ENCODE measurements at regions not wholly inside any gene's neighbourhood (a gene's known extent, or its start where the extent isn't known, plus 50 kb on each side); places are given as distances from the start of the nearest gene placed in this dataset.

GRCh38 chr16:80366023-80366422, 174.8 kb upstream of the DYNLRB2 start:
- FAIRE-seq (no peak), DNase-seq (no peak)
- Histone ChIP-seq H3K9me3 (ENCODE audit: control insufficient read depth in 2 of 2, insufficient read depth in 1 of 2, low read depth in 1 of 2, low read length in 1 of 2) (no peaks in the 10 kb centered on the region), H3K36me3 (ENCODE audit: control insufficient read depth in 3 of 3, insufficient read depth in 2 of 3, low read depth in 1 of 3, low read length in 3 of 3) (no peaks in the 10 kb centered on the region), H3K27me3 (ENCODE audit: control insufficient read depth in 3 of 3, insufficient read depth in 3 of 3, low read length in 3 of 3) (no peaks in the 10 kb centered on the region), H3K4me1 (ENCODE audit: control insufficient read depth in 3 of 3, insufficient read depth in 2 of 3, low read depth in 1 of 3, low read length in 2 of 3) (no peaks in the 10 kb centered on the region), H3K27ac (ENCODE audit: low read depth in 1 of 3, low read length in 2 of 3) (no peak overlapping the region), H3K4me3 (ENCODE audit: low read depth in 1 of 3, low read length in 3 of 3) (no peak overlapping the region)
- WGBS, 3 donors: 75 to 83% (median 81%) methylated on average over 10 of the region's 10 CpGs

GRCh38 chr16:80362816-80363215, 178.0 kb upstream of the DYNLRB2 start:
- no peaks in the 10 kb centered on the region for H3K9me3 ChIP-seq (ENCODE audit: control insufficient read depth in 2 of 2, insufficient read depth in 1 of 2, low read depth in 1 of 2, low read length in 1 of 2)
- no peaks in the 10 kb centered on the region for H3K36me3 ChIP-seq (ENCODE audit: control insufficient read depth in 3 of 3, insufficient read depth in 2 of 3, low read depth in 1 of 3, low read length in 3 of 3)
- H3K4me3 ChIP-seq (ENCODE audit: low read depth in 1 of 3, low read length in 3 of 3): no peak overlapping the region
- no peaks in the 10 kb centered on the region for H3K27me3 ChIP-seq (ENCODE audit: control insufficient read depth in 3 of 3, insufficient read depth in 3 of 3, low read length in 3 of 3)
- FAIRE-seq (no peak), DNase-seq (no peak)
- 90 to 92% (median 91%) methylated on average over 3 of the region's 3 CpGs for WGBS, 3 donors
- no peaks in the 10 kb centered on the region for H3K4me1 ChIP-seq (ENCODE audit: control insufficient read depth in 3 of 3, insufficient read depth in 2 of 3, low read depth in 1 of 3, low read length in 2 of 3)
- no peak overlapping the region for H3K27ac ChIP-seq (ENCODE audit: low read depth in 1 of 3, low read length in 2 of 3)

GRCh38 chr16:80356365-80356764, 184.4 kb upstream of the DYNLRB2 start:
- 81 to 95% (median 88%) methylated on average over 8 to 9 of the region's 9 CpGs for WGBS, 3 donors
- Histone ChIP-seq H3K27ac (ENCODE audit: low read depth in 1 of 3, low read length in 2 of 3) (no peak overlapping the region), H3K4me3 (ENCODE audit: low read depth in 1 of 3, low read length in 3 of 3) (no peak overlapping the region), H3K27me3 (ENCODE audit: control insufficient read depth in 3 of 3, insufficient read depth in 3 of 3, low read length in 3 of 3) (no peaks in the 10 kb centered on the region), H3K9me3 (ENCODE audit: control insufficient read depth in 2 of 2, insufficient read depth in 1 of 2, low read depth in 1 of 2, low read length in 1 of 2) (no peaks in the 10 kb centered on the region), H3K36me3 (ENCODE audit: control insufficient read depth in 3 of 3, insufficient read depth in 2 of 3, low read depth in 1 of 3, low read length in 3 of 3) (no peaks in the 10 kb centered on the region), H3K4me1 (ENCODE audit: control insufficient read depth in 3 of 3, insufficient read depth in 2 of 3, low read depth in 1 of 3, low read length in 2 of 3) (no peaks in the 10 kb centered on the region)
- DNase-seq (no peak), FAIRE-seq (no peak)

- H3K27ac ChIP-seq (ENCODE audit: low read depth in 1 of 3, low read length in 2 of 3): no peak overlapping the region
- H3K36me3 ChIP-seq (ENCODE audit: control insufficient read depth in 3 of 3, insufficient read depth in 2 of 3, low read depth in 1 of 3, low read length in 3 of 3): no peaks in the 10 kb centered on the region
- no peak for FAIRE-seq
- WGBS, 3 donors: 81 to 94% (median 93%) methylated on average over 1 of the region's 1 CpG
- no peak overlapping the region for H3K4me3 ChIP-seq (ENCODE audit: low read depth in 1 of 3, low read length in 3 of 3)
- no peaks in the 10 kb centered on the region for H3K4me1 ChIP-seq (ENCODE audit: control insufficient read depth in 3 of 3, insufficient read depth in 2 of 3, low read depth in 1 of 3, low read length in 2 of 3)
- no peaks in the 10 kb centered on the region for H3K9me3 ChIP-seq (ENCODE audit: control insufficient read depth in 2 of 2, insufficient read depth in 1 of 2, low read depth in 1 of 2, low read length in 1 of 2)
- no peak for DNase-seq
- no peaks in the 10 kb centered on the region for H3K27me3 ChIP-seq (ENCODE audit: control insufficient read depth in 3 of 3, insufficient read depth in 3 of 3, low read length in 3 of 3)
These were observed 185.5 kb upstream of the DYNLRB2 start for GRCh38 chr16:80355335-80355734.

GRCh38 chr16:80350061-80350460, 190.7 kb upstream of the DYNLRB2 start:
- H3K9me3 ChIP-seq (ENCODE audit: control insufficient read depth in 2 of 2, insufficient read depth in 1 of 2, low read depth in 1 of 2, low read length in 1 of 2): peaks cover 0 to 4% of the 10 kb centered on the region in 2 donors
- DNase-seq (peak in 1 of 2 donors; percentile 56), FAIRE-seq (no peak)
- H3K4me3 ChIP-seq (ENCODE audit: low read depth in 1 of 3, low read length in 3 of 3): no peak overlapping the region
- no peaks in the 10 kb centered on the region for H3K36me3 ChIP-seq (ENCODE audit: control insufficient read depth in 3 of 3, insufficient read depth in 2 of 3, low read depth in 1 of 3, low read length in 3 of 3)
- H3K27ac ChIP-seq (ENCODE audit: low read depth in 1 of 3, low read length in 2 of 3): no peak overlapping the region
- no peaks in the 10 kb centered on the region for H3K4me1 ChIP-seq (ENCODE audit: control insufficient read depth in 3 of 3, insufficient read depth in 2 of 3, low read depth in 1 of 3, low read length in 2 of 3)
- H3K27me3 ChIP-seq (ENCODE audit: control insufficient read depth in 3 of 3, insufficient read depth in 3 of 3, low read length in 3 of 3): no peaks in the 10 kb centered on the region
- WGBS, 3 donors: 14 to 54% (median 29%) methylated on average over 3 of the region's 3 CpGs

- FAIRE-seq (no peak), DNase-seq (no peak)
- H3K27me3 ChIP-seq (ENCODE audit: control insufficient read depth in 3 of 3, insufficient read depth in 3 of 3, low read length in 3 of 3): no peaks in the 10 kb centered on the region
- no peak overlapping the region for H3K4me3 ChIP-seq (ENCODE audit: low read depth in 1 of 3, low read length in 3 of 3)
- no peaks in the 10 kb centered on the region for H3K4me1 ChIP-seq (ENCODE audit: control insufficient read depth in 3 of 3, insufficient read depth in 2 of 3, low read depth in 1 of 3, low read length in 2 of 3)
- H3K27ac ChIP-seq (ENCODE audit: low read depth in 1 of 3, low read length in 2 of 3): no peak overlapping the region
- no peaks in the 10 kb centered on the region for H3K36me3 ChIP-seq (ENCODE audit: control insufficient read depth in 3 of 3, insufficient read depth in 2 of 3, low read depth in 1 of 3, low read length in 3 of 3)
- peaks cover 0 to 4% of the 10 kb centered on the region in 2 donors for H3K9me3 ChIP-seq (ENCODE audit: control insufficient read depth in 2 of 2, insufficient read depth in 1 of 2, low read depth in 1 of 2, low read length in 1 of 2)
- 18 to 63% (median 37%) methylated on average over 3 of the region's 3 CpGs for WGBS, 3 donors
These were observed 192.9 kb upstream of the DYNLRB2 start for GRCh38 chr16:80347900-80348299.

- peaks cover 0 to 4% of the 10 kb centered on the region in 2 donors for H3K9me3 ChIP-seq (ENCODE audit: control insufficient read depth in 2 of 2, insufficient read depth in 1 of 2, low read depth in 1 of 2, low read length in 1 of 2)
- DNase-seq (no peak), FAIRE-seq (no peak)
- no peaks in the 10 kb centered on the region for H3K4me1 ChIP-seq (ENCODE audit: control insufficient read depth in 3 of 3, insufficient read depth in 2 of 3, low read depth in 1 of 3, low read length in 2 of 3)
- no peak overlapping the region for H3K4me3 ChIP-seq (ENCODE audit: low read depth in 1 of 3, low read length in 3 of 3)
- H3K36me3 ChIP-seq (ENCODE audit: control insufficient read depth in 3 of 3, insufficient read depth in 2 of 3, low read depth in 1 of 3, low read length in 3 of 3): no peaks in the 10 kb centered on the region
- H3K27ac ChIP-seq (ENCODE audit: low read depth in 1 of 3, low read length in 2 of 3): no peak overlapping the region
- 72 to 88% (median 86%) methylated on average over 3 of the region's 3 CpGs for WGBS, 3 donors
- H3K27me3 ChIP-seq (ENCODE audit: control insufficient read depth in 3 of 3, insufficient read depth in 3 of 3, low read length in 3 of 3): no peaks in the 10 kb centered on the region
These were observed 193.8 kb upstream of the DYNLRB2 start for GRCh38 chr16:80347002-80347401.

- FAIRE-seq: no peak
- WGBS, 3 donors: 65 to 83% (median 68%) methylated on average over 6 of the region's 6 CpGs
These were observed 194.6 kb upstream of the DYNLRB2 start for GRCh38 chr16:80346111-80346632.

GRCh38 chr16:80345701-80346100, 195.1 kb upstream of the DYNLRB2 start:
- H3K4me3 ChIP-seq (ENCODE audit: low read depth in 1 of 3, low read length in 3 of 3): no peak overlapping the region
- H3K27me3 ChIP-seq (ENCODE audit: control insufficient read depth in 3 of 3, insufficient read depth in 3 of 3, low read length in 3 of 3): no peaks in the 10 kb centered on the region
- H3K27ac ChIP-seq (ENCODE audit: low read depth in 1 of 3, low read length in 2 of 3): no peak overlapping the region
- H3K4me1 ChIP-seq (ENCODE audit: control insufficient read depth in 3 of 3, insufficient read depth in 2 of 3, low read depth in 1 of 3, low read length in 2 of 3): no peaks in the 10 kb centered on the region
- FAIRE-seq (no peak), DNase-seq (no peak)
- no peaks in the 10 kb centered on the region for H3K36me3 ChIP-seq (ENCODE audit: control insufficient read depth in 3 of 3, insufficient read depth in 2 of 3, low read depth in 1 of 3, low read length in 3 of 3)
- H3K9me3 ChIP-seq (ENCODE audit: control insufficient read depth in 2 of 2, insufficient read depth in 1 of 2, low read depth in 1 of 2, low read length in 1 of 2): peaks cover 0 to 5% of the 10 kb centered on the region in 2 donors
- 76 to 90% (median 86%) methylated on average over 3 of the region's 3 CpGs for WGBS, 3 donors

More at GRCh38 chr16:80346111-80346632, 194.6 kb upstream of the DYNLRB2 start:
- Histone ChIP-seq H3K4me3 (ENCODE audit: low read depth in 1 of 3, low read length in 3 of 3) (no peak overlapping the region), H3K27ac (ENCODE audit: low read depth in 1 of 3, low read length in 2 of 3) (no peak overlapping the region), H3K36me3 (ENCODE audit: control insufficient read depth in 3 of 3, insufficient read depth in 2 of 3, low read depth in 1 of 3, low read length in 3 of 3) (no peaks in the 10 kb centered on the region), H3K9me3 (ENCODE audit: control insufficient read depth in 2 of 2, insufficient read depth in 1 of 2, low read depth in 1 of 2, low read length in 1 of 2) (peaks cover 0 to 4% of the 10 kb centered on the region in 2 donors), H3K27me3 (ENCODE audit: control insufficient read depth in 3 of 3, insufficient read depth in 3 of 3, low read length in 3 of 3) (no peaks in the 10 kb centered on the region), H3K4me1 (ENCODE audit: control insufficient read depth in 3 of 3, insufficient read depth in 2 of 3, low read depth in 1 of 3, low read length in 2 of 3) (no peaks in the 10 kb centered on the region)
- DNase-seq: no peak

All from small intestine (tissue), 7 donors.